Activated CD4-positive, alpha-beta T cell treated with anti-CD3 and anti-CD28 coated beads, Interleukin-2, amount 10 ng/mL, durations not matched to agents 7 days and 5 days (primary cell): ENCODE measurements at regions not wholly inside any gene's neighbourhood (a gene's known extent, or its start where the extent isn't known, plus 50 kb on each side); places are given as distances from the start of the nearest gene placed in this dataset.

ENCODE experiments used
- CTCF ChIA-PET: fragments of 350-600 bp; sonication (Branson Sonifier 250); formaldehyde crosslinking; loops from one replicate; lab custom pipeline; 2021; ENCODE audit warnings: antibody characterized with exemption; lab: Charles Lee
- POLR2A ChIA-PET: fragments of 350-600 bp; sonication (Branson Sonifier 250); formaldehyde crosslinking; loops from one replicate; lab custom pipeline; 2021; ENCODE audit warnings: antibody characterized with exemption; lab: Charles Lee
- DNase-seq: peaks from one replicate; pipeline ENCODE4 v3.0.0-alpha.2; 2020
- H3K27ac Mint-ChIP-seq: one replicate; pipeline ENCODE4 v1.8.0; 2021; ENCODE audit warnings: mild to moderate bottlenecking, moderate library complexity, mixed read lengths
- H3K27me3 Mint-ChIP-seq: one replicate; pipeline ENCODE4 v1.8.0; 2021; ENCODE audit warnings: mixed read lengths
- H3K36me3 Mint-ChIP-seq: one replicate; pipeline ENCODE4 v1.8.0; 2021; ENCODE audit warnings: low read depth, mixed read lengths
- H3K4me1 Mint-ChIP-seq: one replicate; pipeline ENCODE4 v1.8.0; 2021; ENCODE audit warnings: mixed read lengths
- H3K4me3 Mint-ChIP-seq: one replicate; pipeline ENCODE4 v1.8.0; 2021; ENCODE audit warnings: mild to moderate bottlenecking, moderate library complexity, mixed read lengths
- H3K9me3 Mint-ChIP-seq: one replicate; pipeline ENCODE4 v1.8.0; 2021; ENCODE audit warnings: mixed read lengths

DNA sequence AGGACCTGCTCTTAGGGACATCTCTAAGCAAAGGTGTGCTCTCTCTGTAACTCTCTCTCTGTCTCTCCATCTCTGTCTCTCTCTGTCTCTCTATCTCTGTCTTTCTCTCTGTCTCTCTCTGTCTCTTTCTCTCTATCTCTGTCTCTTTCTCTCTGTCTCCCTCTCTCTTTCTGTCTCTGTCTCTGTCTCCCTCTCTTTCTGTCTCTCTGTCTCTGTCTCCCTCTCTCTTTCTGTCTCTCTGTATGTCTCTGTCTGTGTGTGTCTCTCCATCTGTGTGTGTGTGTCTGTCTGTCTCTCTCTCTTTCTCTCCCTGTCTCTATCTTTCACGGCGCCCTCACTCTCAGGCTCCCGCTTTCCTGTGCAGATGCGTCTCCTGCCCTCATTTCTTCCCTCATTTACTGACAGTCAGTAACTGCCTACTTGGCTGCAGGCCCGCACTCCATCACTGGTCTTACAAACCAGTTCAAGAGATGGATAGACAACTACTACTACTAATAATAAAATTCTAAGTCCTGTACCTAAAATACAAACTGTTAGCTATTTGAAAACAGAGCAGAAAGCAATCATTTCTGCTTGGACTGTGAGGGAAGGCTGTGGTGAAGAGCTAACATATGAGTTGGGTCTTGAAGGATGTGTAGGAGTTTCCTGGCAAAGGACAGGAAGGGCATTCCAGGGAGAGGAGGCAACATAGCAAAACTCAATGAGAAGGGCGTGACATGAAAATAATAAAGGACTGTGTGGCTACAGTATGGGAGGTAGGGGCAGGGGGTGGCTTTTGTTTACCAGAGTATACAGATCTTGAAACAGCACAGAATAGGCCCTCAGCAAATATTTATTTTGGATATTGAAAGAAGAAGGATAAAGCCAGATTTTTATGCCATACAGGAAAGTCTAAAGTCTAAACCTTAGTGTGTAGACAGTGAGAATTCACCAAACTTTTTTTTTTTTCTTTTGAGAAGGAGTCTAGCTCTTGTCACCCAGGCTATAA lies 67.8 kb upstream of the TAB2 start:
- H3K36me3 Mint-ChIP-seq, result peaks cover 2% of the 10 kb centered on the region
- H3K9me3 Mint-ChIP-seq, result peaks cover 18% of the 10 kb centered on the region
- peak overlapping the region; percentile 52 for H3K27ac Mint-ChIP-seq
- ChIA-PET POLR2A (no interaction called here), CTCF (interaction anchor here (1.0 to 1.4 kb wide), 3 partner anchors 8 to 118 kb away, joined by 3 to 4 read pairs (median 3); no protein-coding TSS in a partner anchor)
- H3K27me3 Mint-ChIP-seq, result no peaks in the 10 kb centered on the region
- DNase-seq, result no peak
- peaks cover 40% of the 10 kb centered on the region for H3K4me1 Mint-ChIP-seq
- H3K4me3 Mint-ChIP-seq, result no peak overlapping the region

DNA sequence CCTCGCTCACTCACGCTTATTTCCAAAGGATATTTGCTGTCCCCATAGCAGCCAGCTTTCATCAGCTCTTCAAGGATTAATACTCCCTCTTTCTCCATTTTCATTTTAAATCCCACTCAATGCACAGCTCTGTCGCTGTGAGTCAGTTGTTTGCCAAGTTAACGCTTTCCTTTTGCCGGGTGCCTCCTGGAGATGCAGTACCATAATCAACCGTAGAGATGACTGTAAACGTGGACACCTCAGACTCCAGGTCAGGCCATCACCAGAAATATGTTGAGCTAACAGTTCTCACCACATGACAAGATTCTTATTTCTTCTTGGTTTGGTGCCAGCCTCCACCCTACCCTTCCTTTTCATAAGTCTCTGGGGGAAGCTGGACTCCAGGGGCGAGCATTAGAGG lies 66.6 kb upstream of the TAB2 start:
- no peak for DNase-seq
- ChIA-PET CTCF (interaction anchor here (0.7 to 1.4 kb wide), 3 partner anchors 9 to 173 kb away, joined by 3 to 4 read pairs (median 4); no protein-coding TSS in a partner anchor), POLR2A (no interaction called here)
- no peak overlapping the region for H3K27ac Mint-ChIP-seq
- H3K4me3 Mint-ChIP-seq, result no peak overlapping the region
- H3K9me3 Mint-ChIP-seq, result peaks cover 15% of the 10 kb centered on the region
- H3K4me1 Mint-ChIP-seq, result peaks cover 40% of the 10 kb centered on the region
- H3K27me3 Mint-ChIP-seq, result no peaks in the 10 kb centered on the region
- H3K36me3 Mint-ChIP-seq, result peaks cover 2% of the 10 kb centered on the region

DNA sequence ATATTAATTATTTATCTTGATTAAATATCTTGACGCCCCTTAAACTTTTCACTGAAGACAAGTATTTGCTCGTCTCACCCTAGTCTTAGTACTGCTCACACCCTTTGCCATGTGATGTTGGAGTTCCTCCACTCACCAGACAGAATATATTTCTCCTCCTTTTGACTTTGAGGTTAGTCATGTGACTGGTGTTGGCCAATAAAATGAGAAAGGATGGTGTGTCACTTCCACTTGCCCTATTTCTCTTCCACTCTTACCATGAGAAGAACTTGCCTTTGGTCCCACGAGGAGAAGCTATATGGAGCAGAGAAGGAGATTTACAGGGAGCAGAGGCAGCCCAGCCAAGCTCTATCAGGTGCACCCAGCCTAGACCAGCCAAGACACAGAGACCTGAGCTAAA lies 64.9 kb upstream of the TAB2 start:
- no peak for DNase-seq
- no peaks in the 10 kb centered on the region for H3K36me3 Mint-ChIP-seq
- H3K4me3 Mint-ChIP-seq, result no peak overlapping the region
- no peaks in the 10 kb centered on the region for H3K27me3 Mint-ChIP-seq
- peaks cover 26% of the 10 kb centered on the region for H3K4me1 Mint-ChIP-seq
- H3K9me3 Mint-ChIP-seq, result peaks cover 13% of the 10 kb centered on the region
- CTCF ChIA-PET, result interaction anchor here (0.5 kb wide), 2 partner anchors 62 to 75 kb away, joined by 3 to 5 read pairs; no protein-coding TSS in a partner anchor
- no peak overlapping the region for H3K27ac Mint-ChIP-seq
- POLR2A ChIA-PET, result no interaction called here

DNA sequence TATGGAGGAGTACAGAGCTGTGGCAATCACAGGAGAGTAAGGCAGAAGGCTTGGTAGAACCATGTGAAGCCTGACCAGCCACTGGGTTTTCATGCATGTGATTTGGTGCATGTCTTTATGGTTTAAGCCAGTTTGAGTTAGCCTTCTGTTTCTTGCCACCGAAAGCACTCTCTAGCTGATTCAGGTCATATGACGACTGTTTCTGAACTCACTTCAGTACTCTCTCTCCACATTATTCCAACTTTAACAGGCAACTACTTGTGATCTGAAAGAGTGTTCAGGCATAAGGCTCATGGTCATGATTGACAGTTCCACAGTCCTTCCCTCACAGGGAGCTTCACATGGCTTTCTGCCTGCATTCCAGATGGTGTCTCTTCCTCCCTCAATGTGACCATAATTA lies 63.3 kb upstream of the TAB2 start:
- Mint-ChIP-seq H3K27me3 (no peaks in the 10 kb centered on the region), H3K36me3 (no peaks in the 10 kb centered on the region), H3K4me1 (peaks cover 19% of the 10 kb centered on the region), H3K9me3 (peaks cover 10% of the 10 kb centered on the region), H3K4me3 (no peak overlapping the region), H3K27ac (no peak overlapping the region)
- no peak for DNase-seq
- ChIA-PET CTCF (interaction anchor here (0.9 to 1.8 kb wide), 4 partner anchors 13 to 42 kb away, joined by 3 to 5 read pairs (median 4); no protein-coding TSS in a partner anchor), POLR2A (no interaction called here)

DNA sequence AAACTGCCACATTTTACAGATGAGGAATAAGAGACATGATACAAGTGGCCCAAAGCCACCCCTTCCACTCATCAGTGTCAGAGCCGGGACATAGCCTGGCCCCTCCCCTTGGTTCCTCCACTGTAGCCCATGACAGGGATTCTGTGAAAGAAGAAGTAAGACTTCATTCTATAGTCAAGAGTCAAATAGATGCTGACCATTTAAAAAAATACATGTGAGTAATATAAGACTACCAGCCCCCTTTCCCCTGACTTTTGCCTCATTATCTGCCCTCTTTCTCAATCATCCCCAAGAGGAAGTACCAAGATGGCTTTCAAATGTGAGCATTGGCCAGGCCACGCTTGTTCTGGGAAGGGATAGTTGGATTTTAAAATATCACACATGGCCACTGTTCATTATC lies 57.8 kb upstream of the TAB2 start:
- Mint-ChIP-seq H3K4me1 (peaks cover 45% of the 10 kb centered on the region), H3K27ac (no peak overlapping the region), H3K27me3 (no peaks in the 10 kb centered on the region), H3K9me3 (no peaks in the 10 kb centered on the region), H3K4me3 (no peak overlapping the region), H3K36me3 (peaks cover under 1% of the 10 kb centered on the region)
- DNase-seq, result no peak
- POLR2A ChIA-PET, result no interaction called here
- CTCF ChIA-PET, result interaction anchor here (2.3 kb wide), 1 partner anchor 11 kb away, joined by 10 read pairs; no protein-coding TSS in a partner anchor

DNA sequence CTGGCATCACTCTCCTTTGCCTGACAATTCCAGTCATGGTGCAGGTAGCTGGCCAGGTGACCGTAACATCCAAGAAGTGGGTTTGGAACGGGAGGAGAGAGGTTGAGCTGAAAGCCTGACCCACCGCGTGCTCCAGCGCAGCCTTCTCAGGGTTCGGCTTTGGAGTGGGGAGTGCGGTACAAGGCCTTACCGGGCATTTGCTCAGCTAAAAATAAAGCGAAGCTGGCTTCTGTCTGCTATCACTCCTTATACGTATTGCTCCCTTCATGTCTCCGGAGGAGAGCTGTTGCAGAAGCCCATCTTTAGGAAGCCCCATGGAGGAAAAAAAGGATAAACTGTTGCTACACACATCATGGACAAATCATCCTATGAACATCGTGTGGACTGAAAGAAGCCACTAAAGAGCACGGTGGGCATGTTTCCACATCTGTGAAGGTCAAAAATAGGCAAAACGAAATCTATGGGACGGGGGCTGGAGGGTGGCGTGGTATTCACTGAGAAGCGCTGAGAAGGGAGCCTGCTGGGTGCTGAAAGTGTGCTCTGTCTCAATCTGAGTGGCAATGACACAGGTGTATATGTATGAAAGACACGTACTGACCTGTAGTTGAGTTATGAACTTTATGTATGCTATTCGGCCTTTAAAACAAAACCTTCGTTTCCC lies 57.2 kb upstream of the TAB2 start:
- Mint-ChIP-seq H3K9me3 (no peaks in the 10 kb centered on the region), H3K27ac (no peak overlapping the region), H3K27me3 (no peaks in the 10 kb centered on the region), H3K4me1 (peaks cover 50% of the 10 kb centered on the region), H3K36me3 (peaks cover 2% of the 10 kb centered on the region), H3K4me3 (no peak overlapping the region)
- CTCF ChIA-PET, result interaction anchor here (2.3 to 3.0 kb wide), 2 partner anchors 11 to 14 kb away, joined by 10 to 11 read pairs; no protein-coding TSS in a partner anchor
- no peak for DNase-seq
- POLR2A ChIA-PET, result no interaction called here

DNA sequence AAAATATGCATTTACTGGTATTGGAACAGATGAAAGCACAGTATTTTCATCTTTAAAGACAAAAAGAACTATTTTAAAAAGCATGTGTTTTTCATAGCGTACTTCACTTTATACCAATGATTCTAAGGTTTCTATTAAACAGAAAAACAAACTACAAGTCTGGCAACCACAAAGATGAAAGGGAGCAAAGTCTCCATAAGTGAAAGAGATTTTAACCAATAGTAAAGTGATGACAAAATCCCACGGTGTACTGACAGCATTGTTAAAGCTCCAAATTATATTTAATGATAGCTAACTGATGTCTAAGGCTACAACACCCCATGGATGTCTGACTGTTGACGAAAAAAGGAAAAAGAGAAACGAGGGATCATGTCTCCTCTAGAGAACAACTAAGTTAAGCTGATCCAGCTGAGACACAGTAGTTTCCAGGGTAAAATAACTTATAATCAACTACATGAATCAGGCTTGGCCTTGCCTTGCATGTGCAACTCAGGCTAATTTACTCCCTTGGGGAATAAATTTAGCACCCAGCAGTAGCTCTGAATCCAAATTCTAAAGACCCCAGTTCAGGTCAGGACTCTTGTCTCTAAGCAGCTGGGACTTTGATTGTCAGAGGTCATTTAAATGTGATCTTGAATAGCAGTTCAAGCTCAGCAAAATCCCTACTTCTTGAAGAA lies 56.0 kb upstream of the TAB2 start:
- H3K4me1 Mint-ChIP-seq, result peaks cover 56% of the 10 kb centered on the region
- H3K4me3 Mint-ChIP-seq, result peak overlapping the region; percentile 0
- CTCF ChIA-PET, result interaction anchor here (1.0 to 3.0 kb wide), 5 partner anchors 9 to 185 kb away, joined by 3 to 11 read pairs (median 6); no protein-coding TSS in a partner anchor
- no peaks in the 10 kb centered on the region for H3K27me3 Mint-ChIP-seq
- POLR2A ChIA-PET, result no interaction called here
- peak overlapping the region; percentile 28 for H3K27ac Mint-ChIP-seq
- peaks cover 4% of the 10 kb centered on the region for H3K36me3 Mint-ChIP-seq
- H3K9me3 Mint-ChIP-seq, result peaks cover 2% of the 10 kb centered on the region
- no peak for DNase-seq

DNA sequence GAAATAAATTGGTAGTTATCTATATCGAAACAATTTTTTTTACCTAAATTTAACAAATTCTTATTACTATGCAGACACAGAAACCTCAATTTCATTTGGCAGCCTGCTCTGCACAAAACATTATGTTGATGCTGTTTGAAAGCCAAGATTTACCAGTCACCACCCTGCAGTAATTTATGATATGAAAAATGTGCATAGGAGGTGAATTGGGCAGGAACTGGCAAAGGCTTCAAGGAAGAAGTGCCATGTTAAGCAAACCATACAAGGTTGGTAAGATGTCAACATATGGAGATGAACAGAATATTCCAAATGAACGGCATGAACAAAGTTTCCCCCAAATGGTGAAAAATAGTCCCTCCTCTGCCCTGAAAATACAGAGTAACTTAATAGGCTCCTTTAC lies 54.2 kb upstream of the TAB2 start:
- H3K36me3 Mint-ChIP-seq, result peaks cover 4% of the 10 kb centered on the region
- H3K4me3 Mint-ChIP-seq, result no peak overlapping the region
- peaks cover 2% of the 10 kb centered on the region for H3K9me3 Mint-ChIP-seq
- DNase-seq, result no peak
- ChIA-PET POLR2A (no interaction called here), CTCF (interaction anchor here (1.2 to 3.0 kb wide), 4 partner anchors 10 to 169 kb away, joined by 3 to 11 read pairs (median 4); no protein-coding TSS in a partner anchor)
- H3K27me3 Mint-ChIP-seq, result no peaks in the 10 kb centered on the region
- H3K27ac Mint-ChIP-seq, result no peak overlapping the region
- H3K4me1 Mint-ChIP-seq, result peaks cover 62% of the 10 kb centered on the region

DNA sequence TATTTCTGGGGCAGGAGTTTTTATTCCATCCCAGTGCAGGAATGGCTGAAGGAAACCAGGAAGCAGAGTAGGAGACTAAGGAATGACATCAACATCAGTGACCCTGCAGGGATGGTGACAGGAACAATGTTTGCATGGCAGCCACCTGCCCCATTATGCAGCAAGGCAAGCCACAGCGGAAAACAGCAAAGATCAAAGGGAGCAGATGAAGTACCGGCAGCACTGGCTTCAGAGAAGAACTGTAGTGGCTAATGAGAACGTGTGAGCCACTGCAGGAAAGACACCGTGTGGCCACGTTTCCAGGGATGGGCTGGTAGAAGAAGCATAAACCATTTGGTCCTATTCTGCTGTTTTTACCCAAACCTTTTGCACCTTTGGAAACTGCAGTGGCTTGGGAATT lies 52.9 kb upstream of the TAB2 start:
- H3K9me3 Mint-ChIP-seq, result peaks cover 5% of the 10 kb centered on the region
- H3K4me1 Mint-ChIP-seq, result peaks cover 56% of the 10 kb centered on the region
- peaks cover 4% of the 10 kb centered on the region for H3K36me3 Mint-ChIP-seq
- H3K27ac Mint-ChIP-seq, result peak overlapping the region; percentile 48
- H3K27me3 Mint-ChIP-seq, result no peaks in the 10 kb centered on the region
- DNase-seq, result peak; percentile 70
- H3K4me3 Mint-ChIP-seq, result no peak overlapping the region
- CTCF ChIA-PET, result interaction anchor here (1.0 kb wide), 1 partner anchor 19 kb away, joined by 3 read pairs; no protein-coding TSS in a partner anchor
- POLR2A ChIA-PET, result no interaction called here

DNA sequence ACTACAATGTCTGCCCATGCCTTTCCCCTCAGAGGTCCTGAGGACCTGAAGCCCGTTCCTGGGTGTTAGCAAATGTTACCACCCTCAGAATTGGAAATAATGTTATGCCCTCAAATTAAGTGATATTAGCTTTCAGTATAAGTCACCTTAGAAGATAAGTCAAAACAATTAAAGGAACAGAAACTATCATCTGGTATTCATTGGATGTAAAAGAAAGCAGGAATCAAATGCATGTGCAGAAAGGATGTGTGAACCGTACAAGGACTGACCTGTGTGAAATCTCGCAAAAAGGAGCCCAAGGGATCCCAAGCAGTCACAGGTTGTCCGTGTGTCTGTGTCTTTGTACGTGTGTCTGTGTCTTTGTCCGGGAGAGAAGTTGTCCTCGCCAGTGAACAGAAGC lies 51.6 kb upstream of the TAB2 start:
- H3K9me3 Mint-ChIP-seq, result peaks cover 8% of the 10 kb centered on the region
- H3K27me3 Mint-ChIP-seq, result no peaks in the 10 kb centered on the region
- ChIA-PET POLR2A (no interaction called here), CTCF (interaction anchor here (1.0 to 2.5 kb wide), 3 partner anchors 9 to 20 kb away, joined by 3 to 8 read pairs (median 5); no protein-coding TSS in a partner anchor)
- H3K4me1 Mint-ChIP-seq, result peaks cover 50% of the 10 kb centered on the region
- H3K4me3 Mint-ChIP-seq, result no peak overlapping the region
- no peak for DNase-seq
- H3K36me3 Mint-ChIP-seq, result peaks cover 5% of the 10 kb centered on the region
- H3K27ac Mint-ChIP-seq, result no peak overlapping the region

DNA sequence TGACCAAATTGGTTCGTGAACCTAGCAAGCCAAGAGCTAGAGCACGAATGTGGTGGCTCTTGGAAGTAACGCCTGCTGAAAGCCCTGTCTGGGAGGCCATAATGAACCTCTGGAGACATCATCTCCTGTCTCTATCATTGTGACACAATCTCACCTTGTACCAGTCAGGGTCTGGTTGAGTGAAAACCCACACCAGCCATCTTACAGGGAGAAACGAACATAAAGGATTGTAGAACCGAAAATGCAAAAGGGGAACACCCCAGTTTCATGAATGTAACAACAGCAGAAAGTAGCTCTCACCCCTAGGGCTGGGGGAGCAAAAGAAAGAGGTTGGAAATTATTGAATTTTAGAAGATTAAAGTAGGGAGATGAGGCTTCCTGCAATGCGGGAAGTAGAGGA lies 50.9 kb upstream of the TAB2 start:
- ChIA-PET POLR2A (no interaction called here), CTCF (interaction anchor here (0.5 to 2.5 kb wide), 6 partner anchors 9 to 311 kb away, joined by 3 to 8 read pairs (median 4); no protein-coding TSS in a partner anchor)
- peaks cover 9% of the 10 kb centered on the region for H3K36me3 Mint-ChIP-seq
- H3K27me3 Mint-ChIP-seq, result no peaks in the 10 kb centered on the region
- DNase-seq, result no peak
- H3K27ac Mint-ChIP-seq, result no peak overlapping the region
- no peak overlapping the region for H3K4me3 Mint-ChIP-seq
- peaks cover 8% of the 10 kb centered on the region for H3K9me3 Mint-ChIP-seq
- peaks cover 50% of the 10 kb centered on the region for H3K4me1 Mint-ChIP-seq

DNA sequence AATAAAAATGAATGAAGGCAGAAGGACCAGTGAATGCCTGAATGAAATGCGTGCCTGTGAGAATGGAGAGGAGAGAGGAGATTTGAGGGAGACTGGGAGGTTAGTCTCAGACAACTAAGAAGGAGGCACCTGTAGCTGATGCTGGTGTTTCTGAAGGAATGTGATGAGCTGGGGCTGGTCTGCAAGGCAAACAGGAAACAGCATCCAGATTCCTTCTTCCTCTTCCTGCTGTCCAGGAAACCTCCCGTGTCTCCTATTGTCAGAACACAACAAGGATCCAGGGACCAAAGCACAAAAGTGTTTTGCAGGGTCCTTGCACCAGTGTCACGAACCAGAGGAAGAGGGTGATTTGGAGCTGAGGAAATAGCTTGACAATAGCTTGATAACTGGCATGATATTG lies 50.4 kb upstream of the TAB2 start:
- Mint-ChIP-seq H3K4me3 (no peak overlapping the region), H3K9me3 (peaks cover 10% of the 10 kb centered on the region), H3K36me3 (peaks cover 12% of the 10 kb centered on the region), H3K4me1 (peaks cover 50% of the 10 kb centered on the region), H3K27ac (no peak overlapping the region), H3K27me3 (no peaks in the 10 kb centered on the region)
- no peak for DNase-seq
- ChIA-PET POLR2A (no interaction called here), CTCF (interaction anchor here (0.5 to 2.5 kb wide), 7 partner anchors 10 to 311 kb away, joined by 3 to 8 read pairs (median 3); no protein-coding TSS in a partner anchor)
